GM18519 (cell line): ENCODE measurements at regions not wholly inside any gene's neighbourhood (a gene's known extent, or its start where the extent isn't known, plus 50 kb on each side); places are given as distances from the start of the nearest gene placed in this dataset.

Experiments used
- ATAC-seq: cut with Tn5 transposase; IDR thresholded peaks from one replicate; pipeline ENCODE4 v1.9.1; 2021; ENCODE audit warnings: mild to moderate bottlenecking, moderate library complexity; ENCODE audit not compliant: unreplicated experiment, low FRiP score

DNA sequence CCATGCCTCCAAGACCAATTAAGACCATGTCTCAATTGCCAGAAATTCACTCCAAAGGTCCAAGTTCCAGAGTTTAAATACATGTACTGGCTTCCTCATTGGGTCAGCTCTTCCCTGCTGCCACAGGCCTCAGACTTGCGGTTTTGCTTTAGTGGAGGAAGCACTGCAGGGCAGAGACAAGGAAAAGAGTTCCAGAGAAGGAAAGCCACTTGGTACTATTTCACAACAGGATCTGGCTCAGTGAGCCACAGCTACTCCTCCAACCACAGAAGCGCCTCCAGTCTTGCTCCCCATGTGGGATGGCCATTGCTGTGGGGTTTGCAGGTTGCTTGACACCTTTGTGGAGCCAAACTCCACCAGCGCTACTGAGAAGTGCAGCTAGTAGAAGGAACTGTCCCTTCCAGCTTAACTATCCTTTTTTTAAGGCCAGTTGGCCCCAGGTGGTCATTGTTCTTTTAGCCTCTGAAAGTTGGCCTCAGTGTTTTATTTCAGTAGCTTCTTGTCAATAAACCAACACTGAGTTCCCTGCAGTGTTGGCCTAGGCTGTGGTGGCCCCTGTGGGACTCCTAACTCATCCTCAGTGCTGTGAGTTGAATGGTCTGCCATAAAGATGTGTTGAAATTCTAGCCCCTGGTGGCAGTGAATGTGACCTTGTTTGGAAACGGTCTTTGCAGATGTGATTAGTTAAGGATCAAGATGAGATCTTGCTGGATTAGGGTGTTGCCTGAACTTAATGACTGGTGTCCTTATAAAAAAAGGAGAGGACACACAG lies 93.7 kb upstream of the DAP start:
- no peak for ATAC-seq

DNA sequence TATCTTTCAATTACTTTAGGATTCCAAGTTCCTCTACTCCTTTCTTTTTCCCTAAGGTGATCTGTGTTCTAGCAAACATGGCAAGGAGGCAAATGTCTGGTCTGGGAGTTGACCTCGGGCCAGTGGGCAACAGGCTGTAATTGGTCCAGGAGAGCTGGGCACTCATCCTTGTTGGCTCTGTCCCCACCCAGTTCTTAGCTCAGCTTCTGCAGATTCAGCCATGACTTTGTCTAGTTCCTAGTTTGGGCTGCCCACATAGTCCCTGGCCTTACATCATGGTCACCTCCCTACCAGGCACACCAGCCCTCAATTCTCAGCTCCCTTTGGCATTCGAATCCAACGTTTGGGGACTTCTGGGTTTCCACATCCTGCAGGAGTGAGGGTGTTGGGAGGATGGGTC lies 92.1 kb upstream of the DAP start:
- ATAC-seq = no peak

DNA sequence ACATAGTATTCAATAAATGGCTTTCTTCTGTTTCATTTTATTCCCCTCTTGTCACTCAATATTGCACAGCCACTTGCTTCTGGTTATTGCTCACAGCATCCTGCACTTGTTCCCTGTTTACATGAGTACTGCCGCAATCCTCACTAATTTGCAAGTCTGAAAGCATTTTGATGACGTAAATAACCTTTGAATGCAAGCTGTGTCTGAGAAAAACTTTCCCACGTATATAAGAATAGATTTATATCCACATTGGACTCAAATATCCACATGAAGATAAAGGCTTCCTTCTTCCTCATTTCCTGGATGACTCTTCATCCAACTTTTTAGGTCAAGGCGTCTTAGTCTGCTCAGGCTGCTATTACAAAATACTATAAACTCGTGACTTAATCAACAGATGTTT lies 88.2 kb upstream of the DAP start:
- no peak for ATAC-seq

DNA sequence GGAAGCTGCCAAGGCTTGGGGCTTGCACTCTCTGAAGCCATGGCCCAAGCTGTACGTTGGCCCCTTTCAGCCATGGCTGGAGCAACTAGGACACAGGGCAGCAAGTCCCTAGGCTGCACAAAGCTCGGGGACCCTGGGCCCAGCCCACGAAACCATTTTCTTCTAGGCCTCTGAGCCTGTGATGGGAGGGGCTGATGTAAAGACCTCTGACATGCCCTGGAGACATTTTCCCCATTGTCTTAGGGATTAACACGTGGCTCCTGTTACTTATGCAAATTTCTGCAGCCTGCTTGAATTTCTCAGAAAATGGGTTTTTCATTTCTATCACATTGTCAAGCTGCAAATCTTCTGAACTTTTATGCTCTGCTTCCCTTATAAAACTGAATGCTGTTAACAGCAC lies 83.0 kb upstream of the DAP start:
- ATAC-seq = no peak

DNA sequence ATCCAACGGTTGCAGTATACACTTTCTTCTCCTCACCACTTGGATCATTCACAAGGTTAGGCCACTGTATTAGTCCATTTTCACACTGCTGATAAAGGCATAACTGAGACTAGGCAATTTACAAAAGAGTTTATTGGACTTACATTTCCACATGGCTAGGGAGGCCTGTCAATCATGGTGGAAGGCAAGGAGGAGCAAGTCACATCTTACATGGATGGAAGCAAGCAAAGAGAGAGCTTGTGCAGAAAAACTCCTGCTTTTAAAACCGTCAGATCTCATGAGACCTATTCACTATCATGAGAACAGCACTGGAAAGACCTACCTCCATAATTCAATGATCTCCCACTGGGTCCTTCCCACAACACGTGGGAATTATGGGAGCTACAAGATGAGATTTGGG lies 81.8 kb upstream of the DAP start:
- ATAC-seq = no peak

DNA sequence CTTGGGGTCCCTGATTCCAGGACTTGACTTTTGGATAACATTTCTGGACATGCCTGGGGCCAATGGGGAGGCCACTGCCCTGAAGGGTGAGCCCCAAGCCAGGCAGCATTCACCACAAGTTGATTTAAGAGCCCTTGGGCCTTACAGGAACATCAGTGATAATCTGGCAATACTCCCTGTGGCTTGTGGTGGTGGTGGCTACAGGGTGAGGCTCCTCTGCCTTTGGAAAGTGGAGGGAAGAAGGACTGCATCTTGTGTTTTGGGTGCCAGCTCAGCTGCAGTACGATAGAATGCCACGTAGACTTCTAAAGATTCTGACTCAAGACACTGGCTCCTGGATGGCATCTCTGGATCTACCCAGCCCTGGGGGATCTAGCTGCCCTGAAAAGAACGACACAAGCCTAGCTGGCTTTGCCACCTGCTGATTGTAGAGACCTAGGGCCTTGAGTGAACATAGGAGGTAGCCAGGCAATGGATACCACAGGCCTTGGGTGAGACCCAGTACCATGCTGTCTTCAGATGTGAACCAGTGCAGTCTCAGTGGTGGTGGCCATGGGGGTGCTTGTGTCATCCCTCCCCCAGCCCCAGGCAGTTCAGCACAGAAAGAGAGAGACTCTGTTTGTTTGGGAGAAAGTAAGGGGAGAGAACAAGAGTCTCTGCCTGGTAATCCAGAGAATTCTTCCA lies 79.0 kb upstream of the DAP start:
- ATAC-seq = no peak

DNA sequence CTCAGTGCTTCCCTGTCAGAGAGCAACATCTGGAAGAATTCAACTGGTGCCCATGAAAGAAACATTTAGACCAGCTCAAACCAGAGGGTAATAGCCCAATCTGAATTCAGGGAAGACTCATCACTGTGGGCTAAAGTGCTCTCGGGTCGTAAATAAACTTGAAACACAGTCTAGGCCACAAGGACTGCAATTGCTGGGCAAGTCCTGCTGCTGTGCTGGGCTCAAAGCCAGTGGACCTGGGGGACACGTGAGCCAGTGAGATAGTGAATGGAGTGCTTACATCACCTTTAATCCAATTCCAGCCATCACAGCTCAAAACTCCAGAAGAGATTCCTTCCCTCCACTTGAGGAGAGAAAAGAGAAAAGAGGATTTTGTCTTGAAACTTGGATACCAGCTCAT lies 78.1 kb upstream of the DAP start:
- no peak for ATAC-seq

DNA sequence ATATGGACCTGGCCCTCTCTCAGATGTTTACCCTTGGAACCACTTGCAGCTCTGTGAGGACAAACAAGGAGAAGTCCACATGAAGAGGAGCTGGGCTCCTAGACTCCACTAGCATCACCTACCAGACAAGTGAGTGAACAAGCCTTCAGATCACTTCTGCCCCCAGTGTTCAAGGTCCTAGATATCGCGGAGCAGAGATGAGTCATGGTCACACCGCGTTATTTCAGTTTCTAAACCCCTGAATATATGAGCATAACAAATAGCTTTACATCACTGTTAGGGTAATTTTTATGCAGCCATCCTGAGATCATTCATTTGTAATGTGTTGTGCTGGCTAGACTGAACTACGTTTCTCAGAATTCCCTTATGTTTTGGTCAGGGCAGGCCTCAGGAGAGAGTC lies 77.0 kb upstream of the DAP start:
- no peak for ATAC-seq

DNA sequence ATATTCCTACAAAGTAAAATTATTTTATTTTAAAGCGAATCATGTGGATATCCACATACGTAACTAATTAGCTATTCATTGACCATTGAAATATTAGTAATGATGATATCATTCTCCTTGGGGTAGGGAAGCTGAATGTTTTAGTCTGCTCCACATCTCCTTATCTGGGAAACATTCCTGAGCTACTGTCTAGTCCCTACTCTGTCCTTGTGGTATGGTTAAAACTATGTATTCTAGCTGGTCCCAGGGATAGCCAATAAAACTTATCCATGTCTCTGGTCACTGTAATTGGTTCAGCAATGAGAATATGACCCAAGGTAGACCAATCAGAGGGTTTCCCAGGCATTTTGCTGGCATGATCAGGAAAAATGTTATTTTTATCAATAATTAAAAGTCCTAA lies 76.0 kb upstream of the DAP start:
- ATAC-seq = no peak

DNA sequence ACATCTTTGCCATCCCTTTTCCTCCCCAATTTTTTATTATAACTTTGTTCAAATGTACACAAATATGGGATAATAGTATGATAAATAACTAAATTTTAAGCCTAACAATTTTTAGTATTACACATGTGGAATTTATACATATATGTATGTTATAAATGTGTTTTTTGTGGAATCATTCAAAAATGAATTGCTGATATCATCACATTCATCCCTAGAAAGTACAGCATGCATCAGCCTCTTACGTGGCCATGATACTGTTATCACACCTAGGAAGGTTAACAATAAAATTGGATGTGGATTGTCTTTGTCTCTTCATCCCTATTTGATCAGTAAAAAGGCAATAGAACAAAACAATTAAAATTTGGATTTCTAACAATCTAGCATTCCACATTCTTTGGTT lies 73.7 kb upstream of the DAP start:
- no peak for ATAC-seq

DNA sequence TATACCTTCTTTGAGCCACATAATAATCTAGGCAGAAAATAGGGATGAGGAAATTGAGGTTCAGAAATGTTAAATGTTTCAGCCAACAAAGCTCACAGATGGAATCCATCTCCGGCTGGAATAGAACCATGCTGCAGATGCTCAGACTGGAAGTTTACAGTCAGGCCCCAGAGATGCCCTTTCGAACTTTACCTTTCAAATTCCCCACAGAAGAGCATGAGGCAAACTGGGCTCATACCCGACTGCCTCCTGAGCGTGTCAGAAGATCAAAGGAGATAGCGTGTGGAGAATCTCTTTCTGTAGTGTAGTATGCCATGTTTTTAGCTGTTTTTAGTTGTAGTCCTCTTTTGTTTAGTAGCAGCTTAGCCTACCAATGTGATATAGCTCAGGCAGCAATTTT lies 72.0 kb upstream of the DAP start:
- ATAC-seq = no peak

DNA sequence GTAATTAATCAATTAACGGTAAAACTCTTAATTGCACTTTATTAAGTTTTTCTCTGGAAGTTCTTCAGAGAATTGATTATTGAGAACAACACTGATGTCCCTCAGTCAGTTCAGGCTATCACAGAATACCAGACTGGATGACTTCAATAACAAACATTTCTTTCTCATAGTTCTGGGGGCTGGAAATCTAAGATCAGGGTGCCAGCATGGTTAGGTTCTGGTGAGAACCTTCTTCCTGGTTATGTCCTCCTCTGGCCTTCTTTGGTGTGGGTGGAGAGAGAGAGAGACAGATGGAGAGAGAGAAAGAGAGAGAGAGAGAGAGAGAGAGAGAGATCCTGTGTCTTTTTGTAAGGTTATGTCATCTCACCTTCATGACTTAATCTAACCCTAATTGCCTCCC lies 71.4 kb upstream of the DAP start:
- ATAC-seq = no peak

DNA sequence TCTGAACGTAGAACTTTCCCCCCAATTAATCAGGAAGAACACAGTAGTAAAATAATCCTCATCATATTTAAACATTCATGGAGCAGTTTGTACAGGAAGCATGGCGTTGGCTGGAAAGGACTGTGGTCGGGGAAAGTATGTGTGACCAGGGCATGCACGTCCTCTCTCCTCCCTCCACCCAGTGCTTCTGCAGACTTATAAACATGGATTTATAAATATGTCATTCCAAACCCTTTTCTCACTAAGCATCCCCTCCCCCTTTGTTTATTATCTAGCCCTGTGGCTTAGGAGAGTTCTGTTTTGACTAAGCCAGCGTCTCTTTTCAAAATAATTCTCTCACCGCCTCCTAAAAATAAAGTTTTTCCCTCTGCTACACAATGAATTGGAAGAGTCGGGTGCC lies 70.4 kb upstream of the DAP start:
- ATAC-seq = no peak

DNA sequence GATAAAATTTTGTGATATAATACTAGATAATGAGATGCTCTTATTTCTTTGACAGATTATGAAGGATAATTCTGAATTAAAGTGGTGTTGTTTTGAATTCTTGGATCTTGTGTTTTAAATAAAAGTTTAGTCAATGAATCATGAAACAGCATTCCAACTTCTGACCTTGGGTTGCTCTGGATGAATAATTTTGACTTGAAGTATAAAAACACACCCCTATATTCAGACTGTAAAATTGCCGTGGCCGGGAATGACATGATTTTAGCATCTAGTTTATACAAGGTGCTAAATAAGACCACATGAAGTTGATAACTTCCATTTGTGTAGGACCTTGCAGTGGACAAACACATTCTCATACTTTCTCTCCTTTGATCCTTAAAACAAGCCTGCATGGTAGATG lies 67.2 kb upstream of the DAP start:
- no peak for ATAC-seq

DNA sequence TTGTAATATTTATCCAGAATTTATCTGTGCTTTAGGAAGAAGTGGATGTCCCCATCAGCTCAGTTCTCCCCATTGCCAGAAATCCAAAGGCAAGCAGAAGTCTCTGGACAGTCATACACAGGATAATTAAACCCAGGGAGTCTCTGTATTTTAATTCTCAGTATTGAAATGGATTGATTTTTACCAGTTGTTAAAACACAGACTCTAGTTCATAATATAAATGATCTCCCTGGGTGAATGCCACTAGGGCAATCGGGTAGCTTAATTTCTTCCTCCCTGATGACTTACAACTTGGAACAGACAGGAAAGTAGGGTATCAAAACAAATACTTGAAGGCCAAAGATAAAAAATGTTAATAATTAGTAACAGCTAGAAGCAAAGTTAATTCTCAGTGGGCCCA lies 66.5 kb upstream of the DAP start:
- ATAC-seq = no peak

DNA sequence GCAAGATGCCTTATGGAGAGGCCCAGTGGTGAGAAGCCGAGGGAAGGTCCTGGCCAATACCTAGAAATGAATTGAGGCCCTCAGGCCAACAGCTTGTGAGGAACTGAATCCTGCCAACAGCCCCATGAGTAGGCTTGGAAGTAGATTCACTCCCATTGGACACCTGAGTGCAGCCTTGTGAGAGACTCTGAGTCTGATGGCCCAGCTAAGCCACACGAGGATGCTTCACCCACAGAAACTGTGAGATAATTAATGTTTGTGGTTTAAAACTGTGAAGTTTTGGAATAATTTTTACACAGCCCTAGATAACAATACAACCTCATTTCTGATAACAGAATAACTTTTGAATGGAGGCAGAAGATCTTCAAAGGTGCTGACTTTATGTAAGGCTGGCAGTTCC lies 65.9 kb upstream of the DAP start:
- ATAC-seq = no peak

DNA sequence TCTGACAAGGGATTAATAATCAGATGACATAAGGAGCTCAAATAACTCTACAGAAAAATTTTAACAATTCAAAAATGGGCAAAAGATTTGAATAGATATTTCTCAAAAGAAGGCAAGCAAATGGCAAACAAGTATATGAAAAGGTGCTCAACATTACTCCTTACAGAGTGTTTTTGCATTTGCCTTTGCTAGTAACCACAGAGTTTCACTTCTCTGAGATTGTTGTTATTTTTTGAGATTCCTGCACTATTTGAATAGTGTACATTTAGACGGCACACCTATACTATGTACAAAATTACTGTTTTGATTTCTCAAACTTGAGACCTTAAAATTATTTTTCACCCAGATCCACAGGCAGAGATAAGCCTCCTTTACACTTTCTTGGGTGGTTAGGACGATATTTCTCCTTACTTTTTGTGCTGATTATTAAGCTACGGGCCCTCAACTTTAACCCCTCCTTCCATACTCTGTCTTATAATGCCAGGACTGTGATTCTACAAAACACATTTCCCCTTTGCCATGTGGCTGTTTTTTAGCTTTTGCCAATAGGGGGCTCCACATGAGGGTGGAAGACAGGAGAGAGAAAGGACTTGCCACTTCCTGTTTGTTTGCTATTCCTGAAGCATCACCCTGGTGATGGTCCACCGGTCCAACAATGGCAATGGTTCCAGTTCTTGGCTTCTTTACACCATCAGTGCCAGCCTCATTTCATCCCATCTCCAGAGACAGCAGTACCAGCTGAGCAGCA lies 65.0 kb upstream of the DAP start:
- ATAC-seq = peak; percentile 89

DNA sequence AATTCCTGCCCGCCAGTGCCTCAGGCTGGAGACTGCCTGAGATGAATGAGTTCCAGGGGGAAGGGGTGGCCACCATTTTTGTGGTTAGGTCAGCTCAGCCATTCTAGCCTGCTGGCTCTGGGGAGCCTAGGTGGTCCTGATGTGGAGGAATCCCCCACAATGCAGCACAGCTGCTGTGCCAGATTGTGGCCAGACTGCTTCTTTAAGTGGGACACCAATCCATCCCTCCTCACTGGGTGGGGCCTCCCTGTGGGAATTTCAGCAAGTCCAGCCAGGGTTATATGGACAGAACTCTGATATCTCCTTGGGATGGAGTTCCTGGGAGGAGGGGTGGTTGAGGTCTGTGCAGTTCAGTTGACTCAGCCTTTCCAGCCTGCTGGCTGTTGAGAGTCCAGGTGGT lies 51.2 kb upstream of the DAP start:
- no peak for ATAC-seq
